Liver (tissue), 8 donors: ENCODE measurements at regions not wholly inside any gene's neighbourhood (a gene's known extent, or its start where the extent isn't known, plus 50 kb on each side); places are given as distances from the start of the nearest gene placed in this dataset.
A peak's percentile ranks its signal among the peaks of the same experiment; 100 is the strongest.

Experiments
- DNase-seq: peaks from one replicate; pipeline ENCODE4 v3.0.0-alpha.2; 2017; ENCODE audit warnings: low spot score
- H3K27ac ChIP-seq, 2 donors: one replicate each; pipeline ENCODE4 v1.7.0; 2013; ENCODE audit warnings: inconsistent platforms in 2 of 2, low read length in 2 of 2, control low read depth in 1 of 2, low read depth in 1 of 2, mild to moderate bottlenecking in 1 of 2
- H3K27me3 ChIP-seq, 4 donors: one replicate each; pipeline versions ENCODE4 v1.6.1 to v1.7.0; 2013; ENCODE audit warnings: low read length in 3 of 4, inconsistent platforms in 1 of 4, mild to moderate bottlenecking in 1 of 4, moderate library complexity in 1 of 4; ENCODE audit not compliant: control insufficient read depth in 4 of 4, insufficient read depth in 4 of 4
- H3K36me3 ChIP-seq, 4 donors: one replicate each; pipeline versions ENCODE4 v1.6.1 to v1.7.0; 2013; ENCODE audit warnings: low read length in 3 of 4, mild to moderate bottlenecking in 3 of 4, low read depth in 1 of 4, moderate library complexity in 1 of 4; ENCODE audit not compliant: control insufficient read depth in 4 of 4, insufficient read depth in 3 of 4
- H3K4me1 ChIP-seq, 4 donors: one replicate each; pipeline versions ENCODE4 v1.6.1 to v1.7.0; 2013; ENCODE audit warnings: low read length in 3 of 4, mild to moderate bottlenecking in 3 of 4, moderate library complexity in 1 of 4; ENCODE audit not compliant: control insufficient read depth in 4 of 4, insufficient read depth in 4 of 4
- H3K4me3 ChIP-seq, 3 donors: one replicate each; pipeline versions ENCODE4 v1.6.1 to v1.7.0; 2013; ENCODE audit warnings: low read length in 3 of 3, control low read depth in 1 of 3, low read depth in 1 of 3, mild to moderate bottlenecking in 1 of 3
- H3K9ac ChIP-seq, 2 donors: one replicate each; pipeline ENCODE4 v1.7.0; 2013; ENCODE audit warnings: low read length in 2 of 2, mild to moderate bottlenecking in 2 of 2, moderate library complexity in 2 of 2, control low read depth in 1 of 2, low read depth in 1 of 2
- H3K9me3 ChIP-seq, 4 donors: one replicate each; pipeline versions ENCODE4 v1.6.1 to v1.7.0; 2013; ENCODE audit warnings: low read length in 3 of 4; ENCODE audit not compliant: control insufficient read depth in 4 of 4
- EGR1 ChIP-seq, 2 donors: IDR thresholded peaks; 2 replicates each; pipeline ENCODE4 v1.6.1; 2016 to 2018; ENCODE audit warnings: antibody characterized with exemption in 2 of 2, low read depth in 2 of 2
- FOXA1 ChIP-seq: IDR thresholded peaks from 2 replicates; pipeline ENCODE4 v1.6.1; 2016; ENCODE audit warnings: antibody characterized with exemption
- FOXA2 ChIP-seq: IDR thresholded peaks from 2 replicates; pipeline ENCODE4 v1.6.1; 2016; ENCODE audit warnings: antibody characterized with exemption
- GABPA ChIP-seq, 2 donors: IDR thresholded peaks in 1 of 2; conservative IDR thresholded peaks in 1 of 2; 2 replicates each; pipeline ENCODE4 v1.6.1; 2016; ENCODE audit warnings: antibody characterized with exemption in 2 of 2, mild to moderate bottlenecking in 1 of 2, moderate library complexity in 1 of 2
- HNF4A ChIP-seq, 2 donors: conservative IDR thresholded peaks; 2 replicates each; pipeline ENCODE4 v1.6.1; 2016; ENCODE audit warnings: antibody characterized with exemption in 2 of 2, mild to moderate bottlenecking in 2 of 2
- HNF4G ChIP-seq: IDR thresholded peaks from 2 replicates; pipeline ENCODE4 v1.6.1; 2016; ENCODE audit warnings: antibody characterized with exemption
- JUND ChIP-seq, 2 donors: IDR thresholded peaks; 2 replicates each; pipeline ENCODE4 v1.6.1; 2016; ENCODE audit warnings: antibody characterized with exemption in 2 of 2
- NR2F2 ChIP-seq: IDR thresholded peaks from 2 replicates; pipeline ENCODE4 v1.6.1; 2016; ENCODE audit warnings: antibody characterized with exemption
- RAD21 ChIP-seq, 2 donors: IDR thresholded peaks; 2 replicates each; pipeline ENCODE4 v1.6.1; 2016; ENCODE audit warnings: antibody characterized with exemption in 2 of 2, mild to moderate bottlenecking in 2 of 2
- RXRA ChIP-seq, 2 donors: IDR thresholded peaks; 2 replicates each; pipeline ENCODE4 v1.6.1; 2017 to 2018; ENCODE audit warnings: antibody characterized with exemption in 2 of 2, mild to moderate bottlenecking in 1 of 2
- SP1 ChIP-seq: IDR thresholded peaks from 2 replicates; pipeline ENCODE4 v1.6.1; 2018; ENCODE audit warnings: antibody characterized with exemption, mild to moderate bottlenecking
- TAF1 ChIP-seq: conservative IDR thresholded peaks from 2 replicates; pipeline ENCODE4 v1.6.1; 2016; ENCODE audit warnings: antibody characterized with exemption, mild to moderate bottlenecking
- YY1 ChIP-seq: IDR thresholded peaks from 2 replicates; pipeline ENCODE4 v1.6.1; 2016; ENCODE audit warnings: antibody characterized with exemption, mild to moderate bottlenecking
- WGBS: extraction: QIAGEN DNeasy Blood & Tissue Kit; methylation state at CpG from one replicate; pipeline ENCODE4 v1.1.7; 2013; 5-methylcytosine and 5-hydroxymethylcytosine counted together
- TF ChIP-seq, protein P1 (sequence below): IDR thresholded peaks from 2 replicates; pipeline ENCODE4 v1.6.1; 2016; ENCODE audit warnings: antibody characterized with exemption
- TF ChIP-seq, protein P2 (sequence below): IDR thresholded peaks from 2 replicates; pipeline ENCODE4 v1.6.1; 2016; ENCODE audit warnings: antibody characterized with exemption, mild to moderate bottlenecking
- TF ChIP-seq, protein P3 (sequence below): IDR thresholded peaks from 2 replicates; pipeline ENCODE4 v1.6.1; 2016; ENCODE audit warnings: antibody characterized with exemption
- TF ChIP-seq, protein P4 (sequence below): fragments of 150-350 bp; IDR thresholded peaks from 2 replicates; pipeline ENCODE4 v1.5.1; 2017; ENCODE audit warnings: improper control_type of control experiment, low read depth, low read length; ENCODE audit not compliant: missing input control
- TF ChIP-seq, protein P5 (sequence below): IDR thresholded peaks from 2 replicates; pipeline ENCODE4 v1.6.1; 2016; ENCODE audit warnings: antibody characterized with exemption
- donor health status: healthy.
- donor health status: healthy.
- donor health status: healthy.
- donor health status: healthy.
- donor health status: healthy.

DNA sequence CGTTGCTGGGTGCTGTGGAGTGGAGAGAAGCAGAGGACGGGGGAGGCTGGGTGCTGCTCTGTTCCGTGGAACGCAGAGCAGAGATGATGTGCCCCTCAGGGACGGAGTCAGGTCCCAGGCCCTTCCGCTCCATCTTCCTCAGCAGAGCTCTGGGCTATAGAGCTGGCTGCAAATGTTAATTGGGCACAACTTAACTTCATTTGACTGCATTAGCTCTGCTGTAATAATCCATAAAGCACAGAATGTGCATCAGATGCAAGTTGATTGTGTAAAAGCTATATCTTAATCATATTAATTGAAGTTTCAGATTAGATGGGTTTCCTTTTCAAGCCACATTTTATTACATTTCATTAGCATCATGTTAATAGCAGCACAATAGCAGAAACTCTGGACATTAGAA is 212.6 kb downstream of the ABCC12 start (continued):
- TF ChIP-seq NR2F2 (no peak), GABPA (IDR thresholded peaks at IDR 0.05 in 1 of 2, conservative IDR thresholded peaks at IDR 0.05 in 1 of 2) (no peak)

DNA sequence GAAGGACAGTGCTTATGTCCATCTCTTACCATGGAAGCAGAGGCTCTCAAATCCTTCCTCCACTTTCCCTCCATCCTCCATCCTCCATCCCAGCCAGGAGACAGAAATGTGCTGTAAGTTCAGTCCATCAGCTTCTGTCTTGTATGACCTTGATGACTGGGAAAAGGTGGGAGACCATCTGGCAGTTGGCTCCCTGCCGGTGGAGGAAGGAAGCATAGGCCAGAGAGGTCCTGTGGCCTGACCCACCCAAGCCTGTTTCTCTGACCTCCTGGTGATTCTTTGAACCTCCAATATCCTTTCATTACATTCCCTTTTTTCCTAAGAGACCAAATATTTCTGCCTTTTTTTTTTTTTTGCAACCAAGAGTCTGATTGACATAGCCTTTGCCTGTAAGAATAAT is 215.3 kb downstream of the ABCC12 start:
- Histone ChIP-seq H3K27me3 (no peaks in the 10 kb centered on the region), H3K9ac (no peak overlapping the region), H3K4me3 (no peak overlapping the region), H3K27ac (no peak overlapping the region), H3K9me3 (no peaks in the 10 kb centered on the region), H3K36me3 (no peaks in the 10 kb centered on the region), H3K4me1 (no peaks in the 10 kb centered on the region)
- DNase-seq = no peak
- 57% methylated on average over 1 of the region's 1 CpG for WGBS
- peak; percentile 61 for TF ChIP-seq NR2F2
- TF ChIP-seq, protein P1, sequence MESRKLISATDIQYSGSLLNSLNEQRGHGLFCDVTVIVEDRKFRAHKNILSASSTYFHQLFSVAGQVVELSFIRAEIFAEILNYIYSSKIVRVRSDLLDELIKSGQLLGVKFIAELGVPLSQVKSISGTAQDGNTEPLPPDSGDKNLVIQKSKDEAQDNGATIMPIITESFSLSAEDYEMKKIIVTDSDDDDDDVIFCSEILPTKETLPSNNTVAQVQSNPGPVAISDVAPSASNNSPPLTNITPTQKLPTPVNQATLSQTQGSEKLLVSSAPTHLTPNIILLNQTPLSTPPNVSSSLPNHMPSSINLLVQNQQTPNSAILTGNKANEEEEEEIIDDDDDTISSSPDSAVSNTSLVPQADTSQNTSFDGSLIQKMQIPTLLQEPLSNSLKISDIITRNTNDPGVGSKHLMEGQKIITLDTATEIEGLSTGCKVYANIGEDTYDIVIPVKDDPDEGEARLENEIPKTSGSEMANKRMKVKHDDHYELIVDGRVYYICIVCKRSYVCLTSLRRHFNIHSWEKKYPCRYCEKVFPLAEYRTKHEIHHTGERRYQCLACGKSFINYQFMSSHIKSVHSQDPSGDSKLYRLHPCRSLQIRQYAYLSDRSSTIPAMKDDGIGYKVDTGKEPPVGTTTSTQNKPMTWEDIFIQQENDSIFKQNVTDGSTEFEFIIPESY = no peak
- TF ChIP-seq, protein P2, sequence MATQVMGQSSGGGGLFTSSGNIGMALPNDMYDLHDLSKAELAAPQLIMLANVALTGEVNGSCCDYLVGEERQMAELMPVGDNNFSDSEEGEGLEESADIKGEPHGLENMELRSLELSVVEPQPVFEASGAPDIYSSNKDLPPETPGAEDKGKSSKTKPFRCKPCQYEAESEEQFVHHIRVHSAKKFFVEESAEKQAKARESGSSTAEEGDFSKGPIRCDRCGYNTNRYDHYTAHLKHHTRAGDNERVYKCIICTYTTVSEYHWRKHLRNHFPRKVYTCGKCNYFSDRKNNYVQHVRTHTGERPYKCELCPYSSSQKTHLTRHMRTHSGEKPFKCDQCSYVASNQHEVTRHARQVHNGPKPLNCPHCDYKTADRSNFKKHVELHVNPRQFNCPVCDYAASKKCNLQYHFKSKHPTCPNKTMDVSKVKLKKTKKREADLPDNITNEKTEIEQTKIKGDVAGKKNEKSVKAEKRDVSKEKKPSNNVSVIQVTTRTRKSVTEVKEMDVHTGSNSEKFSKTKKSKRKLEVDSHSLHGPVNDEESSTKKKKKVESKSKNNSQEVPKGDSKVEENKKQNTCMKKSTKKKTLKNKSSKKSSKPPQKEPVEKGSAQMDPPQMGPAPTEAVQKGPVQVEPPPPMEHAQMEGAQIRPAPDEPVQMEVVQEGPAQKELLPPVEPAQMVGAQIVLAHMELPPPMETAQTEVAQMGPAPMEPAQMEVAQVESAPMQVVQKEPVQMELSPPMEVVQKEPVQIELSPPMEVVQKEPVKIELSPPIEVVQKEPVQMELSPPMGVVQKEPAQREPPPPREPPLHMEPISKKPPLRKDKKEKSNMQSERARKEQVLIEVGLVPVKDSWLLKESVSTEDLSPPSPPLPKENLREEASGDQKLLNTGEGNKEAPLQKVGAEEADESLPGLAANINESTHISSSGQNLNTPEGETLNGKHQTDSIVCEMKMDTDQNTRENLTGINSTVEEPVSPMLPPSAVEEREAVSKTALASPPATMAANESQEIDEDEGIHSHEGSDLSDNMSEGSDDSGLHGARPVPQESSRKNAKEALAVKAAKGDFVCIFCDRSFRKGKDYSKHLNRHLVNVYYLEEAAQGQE = no peak
- TF ChIP-seq HNF4G = no peak

DNA sequence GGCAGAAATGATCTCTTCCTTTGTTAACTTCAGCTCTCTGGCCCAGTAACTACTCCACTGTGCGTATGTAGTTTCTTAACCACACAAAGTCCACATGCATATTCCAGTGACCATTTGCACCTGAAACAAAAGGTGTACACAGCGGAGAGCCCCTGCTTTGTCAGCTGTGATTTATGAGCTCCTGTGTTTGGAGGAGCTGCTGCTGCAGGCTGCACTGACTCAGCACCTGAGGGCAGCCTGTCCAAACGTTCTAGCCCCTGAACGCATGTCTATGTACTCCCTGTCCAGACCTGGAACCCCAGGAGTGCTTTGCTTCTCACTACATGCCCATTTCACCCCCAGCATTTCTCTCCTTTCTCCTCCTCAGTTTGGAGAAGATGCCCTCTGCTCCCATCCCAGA is 216.1 kb downstream of the ABCC12 start:
- TF ChIP-seq FOXA2 = no peak
- TF ChIP-seq RAD21 (IDR thresholded peaks at IDR 0.05) = no peak
- TF ChIP-seq, protein P1 = no peak
- no peak for TF ChIP-seq NR2F2
- no peak for TF ChIP-seq FOXA1
- no peak for TF ChIP-seq SP1
- TF ChIP-seq GABPA (IDR thresholded peaks at IDR 0.05 in 1 of 2, conservative IDR thresholded peaks at IDR 0.05 in 1 of 2) = no peak
- no peak for TF ChIP-seq JUND (IDR thresholded peaks at IDR 0.05)
- TF ChIP-seq HNF4A (conservative IDR thresholded peaks at IDR 0.05) = no peak
- no peak for TF ChIP-seq RXRA (IDR thresholded peaks at IDR 0.05)
- no peak for TF ChIP-seq EGR1 (IDR thresholded peaks at IDR 0.05; ENCODE audit: low read depth in 2 of 2)
- TF ChIP-seq, protein P2 = no peak
- TF ChIP-seq, protein P3, sequence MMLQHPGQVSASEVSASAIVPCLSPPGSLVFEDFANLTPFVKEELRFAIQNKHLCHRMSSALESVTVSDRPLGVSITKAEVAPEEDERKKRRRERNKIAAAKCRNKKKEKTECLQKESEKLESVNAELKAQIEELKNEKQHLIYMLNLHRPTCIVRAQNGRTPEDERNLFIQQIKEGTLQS = no peak
- TF ChIP-seq, protein P4, sequence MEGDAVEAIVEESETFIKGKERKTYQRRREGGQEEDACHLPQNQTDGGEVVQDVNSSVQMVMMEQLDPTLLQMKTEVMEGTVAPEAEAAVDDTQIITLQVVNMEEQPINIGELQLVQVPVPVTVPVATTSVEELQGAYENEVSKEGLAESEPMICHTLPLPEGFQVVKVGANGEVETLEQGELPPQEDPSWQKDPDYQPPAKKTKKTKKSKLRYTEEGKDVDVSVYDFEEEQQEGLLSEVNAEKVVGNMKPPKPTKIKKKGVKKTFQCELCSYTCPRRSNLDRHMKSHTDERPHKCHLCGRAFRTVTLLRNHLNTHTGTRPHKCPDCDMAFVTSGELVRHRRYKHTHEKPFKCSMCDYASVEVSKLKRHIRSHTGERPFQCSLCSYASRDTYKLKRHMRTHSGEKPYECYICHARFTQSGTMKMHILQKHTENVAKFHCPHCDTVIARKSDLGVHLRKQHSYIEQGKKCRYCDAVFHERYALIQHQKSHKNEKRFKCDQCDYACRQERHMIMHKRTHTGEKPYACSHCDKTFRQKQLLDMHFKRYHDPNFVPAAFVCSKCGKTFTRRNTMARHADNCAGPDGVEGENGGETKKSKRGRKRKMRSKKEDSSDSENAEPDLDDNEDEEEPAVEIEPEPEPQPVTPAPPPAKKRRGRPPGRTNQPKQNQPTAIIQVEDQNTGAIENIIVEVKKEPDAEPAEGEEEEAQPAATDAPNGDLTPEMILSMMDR = no peak
- TF ChIP-seq YY1 = no peak
- TF ChIP-seq HNF4G = no peak
- TF ChIP-seq TAF1 = no peak
- TF ChIP-seq, protein P5, sequence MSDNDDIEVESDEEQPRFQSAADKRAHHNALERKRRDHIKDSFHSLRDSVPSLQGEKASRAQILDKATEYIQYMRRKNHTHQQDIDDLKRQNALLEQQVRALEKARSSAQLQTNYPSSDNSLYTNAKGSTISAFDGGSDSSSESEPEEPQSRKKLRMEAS = no peak
- DNase-seq = no peak
- 54% methylated on average over 4 of the region's 4 CpGs for WGBS

More for the DNA sequence above, 216.1 kb downstream of the ABCC12 start:
- Histone ChIP-seq H3K9ac (no peak overlapping the region), H3K9me3 (no peaks in the 10 kb centered on the region), H3K4me1 (no peaks in the 10 kb centered on the region), H3K27me3 (no peaks in the 10 kb centered on the region), H3K4me3 (no peak overlapping the region), H3K36me3 (no peaks in the 10 kb centered on the region), H3K27ac (no peak overlapping the region)
